Upper lobe of right lung (tissue), 1 donor: ENCODE measurements at regions not wholly inside any gene's neighbourhood (a gene's known extent, or its start where the extent isn't known, plus 50 kb on each side); places are given as distances from the start of the nearest gene placed in this dataset.

ENCODE experiments used
- ATAC-seq: fragments of 200-7000 bp; cut with Tn5 transposase; one replicate; pipeline ENCODE4 v1.9.1; 2020; ENCODE audit warnings: mild to moderate bottlenecking, moderate library complexity
- DNase-seq: peaks from one replicate; pipeline ENCODE4 v3.0.0-alpha.2; 2020
- H3K27ac ChIP-seq: fragments of 200-600 bp; one replicate; pipeline ENCODE4 v1.8.0; 2022
- H3K27me3 ChIP-seq: fragments of 200-600 bp; one replicate; pipeline ENCODE4 v1.8.0; 2022; ENCODE audit warnings: mild to moderate bottlenecking
- H3K36me3 ChIP-seq: fragments of 200-600 bp; one replicate; pipeline ENCODE4 v1.8.0; 2022
- H3K4me1 ChIP-seq: fragments of 200-600 bp; one replicate; pipeline ENCODE4 v1.8.0; 2022
- H3K4me3 ChIP-seq: fragments of 200-600 bp; one replicate; pipeline ENCODE4 v1.8.0; 2022; ENCODE audit warnings: mild to moderate bottlenecking
- H3K9me3 ChIP-seq: fragments of 200-600 bp; one replicate; pipeline ENCODE4 v1.8.0; 2022
- intact Hi-C: fragments of 100-400 bp; cut with DNase I; formaldehyde crosslinking; loops from one replicate; pipeline ENCODE4 v1.11.0; 2022
- TF ChIP-seq, protein P1 (sequence below): fragments of 200-600 bp; IDR thresholded peaks from one replicate; pipeline ENCODE4 v1.8.0; 2022; ENCODE audit warnings: antibody characterized with exemption
- donor health status: DM: no; HTN: yes; CAD: no; lungs with severe emphysema.

DNA sequence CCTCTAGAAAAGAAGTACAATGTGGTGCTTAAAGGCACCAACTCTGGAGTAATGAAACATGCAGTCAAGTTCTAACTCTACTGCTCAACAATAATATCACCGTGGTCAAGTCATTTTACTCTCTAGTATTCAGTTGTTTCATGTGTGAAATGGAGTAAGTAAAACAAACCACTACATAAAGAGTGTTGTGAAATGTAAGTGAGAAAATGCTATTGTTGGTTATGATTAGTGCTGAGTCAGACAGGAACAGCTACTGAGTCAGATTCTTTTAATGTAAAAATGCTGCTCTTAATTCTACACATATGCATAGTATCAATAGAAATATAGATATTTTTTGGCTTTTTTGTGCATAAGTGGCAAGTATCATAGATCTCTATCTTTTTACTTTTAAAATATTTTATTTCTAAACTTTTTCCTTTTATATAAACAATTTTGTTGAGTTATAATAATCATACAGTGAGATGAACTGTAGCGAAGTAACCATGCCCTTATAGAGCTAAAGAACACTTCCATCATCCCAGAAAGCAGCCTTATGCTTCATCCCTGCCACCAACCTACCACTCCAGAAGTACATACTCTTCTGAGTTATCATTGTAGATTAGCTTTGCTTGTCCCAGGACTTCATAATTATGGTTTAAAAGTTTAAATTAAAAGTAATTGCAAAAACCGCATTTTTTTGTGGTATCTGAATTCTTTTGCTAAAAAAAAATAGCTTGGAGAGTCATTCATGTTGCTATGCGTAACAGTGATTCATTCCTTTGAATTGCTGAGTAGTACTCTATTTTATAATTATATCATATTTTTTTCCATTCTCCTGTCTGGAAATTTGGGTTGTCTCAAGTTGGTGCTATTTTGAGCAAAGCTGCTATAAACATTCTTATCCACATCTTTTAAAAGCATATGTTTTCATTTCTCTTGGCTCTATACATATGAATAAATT is 548.2 kb upstream of the CLINT1 start:
- intact Hi-C loops = no loop called here
- DNase-seq (no peak), ATAC-seq (no peak)
- no peaks in the 10 kb centered on the region for H3K4me1 ChIP-seq
- no peak overlapping the region for H3K4me3 ChIP-seq
- H3K36me3 ChIP-seq = no peaks in the 10 kb centered on the region
- H3K9me3 ChIP-seq = peaks cover 5% of the 10 kb centered on the region
- no peak overlapping the region for H3K27ac ChIP-seq
- H3K27me3 ChIP-seq = no peaks in the 10 kb centered on the region
- TF ChIP-seq, protein P1, sequence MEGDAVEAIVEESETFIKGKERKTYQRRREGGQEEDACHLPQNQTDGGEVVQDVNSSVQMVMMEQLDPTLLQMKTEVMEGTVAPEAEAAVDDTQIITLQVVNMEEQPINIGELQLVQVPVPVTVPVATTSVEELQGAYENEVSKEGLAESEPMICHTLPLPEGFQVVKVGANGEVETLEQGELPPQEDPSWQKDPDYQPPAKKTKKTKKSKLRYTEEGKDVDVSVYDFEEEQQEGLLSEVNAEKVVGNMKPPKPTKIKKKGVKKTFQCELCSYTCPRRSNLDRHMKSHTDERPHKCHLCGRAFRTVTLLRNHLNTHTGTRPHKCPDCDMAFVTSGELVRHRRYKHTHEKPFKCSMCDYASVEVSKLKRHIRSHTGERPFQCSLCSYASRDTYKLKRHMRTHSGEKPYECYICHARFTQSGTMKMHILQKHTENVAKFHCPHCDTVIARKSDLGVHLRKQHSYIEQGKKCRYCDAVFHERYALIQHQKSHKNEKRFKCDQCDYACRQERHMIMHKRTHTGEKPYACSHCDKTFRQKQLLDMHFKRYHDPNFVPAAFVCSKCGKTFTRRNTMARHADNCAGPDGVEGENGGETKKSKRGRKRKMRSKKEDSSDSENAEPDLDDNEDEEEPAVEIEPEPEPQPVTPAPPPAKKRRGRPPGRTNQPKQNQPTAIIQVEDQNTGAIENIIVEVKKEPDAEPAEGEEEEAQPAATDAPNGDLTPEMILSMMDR = no peak

DNA sequence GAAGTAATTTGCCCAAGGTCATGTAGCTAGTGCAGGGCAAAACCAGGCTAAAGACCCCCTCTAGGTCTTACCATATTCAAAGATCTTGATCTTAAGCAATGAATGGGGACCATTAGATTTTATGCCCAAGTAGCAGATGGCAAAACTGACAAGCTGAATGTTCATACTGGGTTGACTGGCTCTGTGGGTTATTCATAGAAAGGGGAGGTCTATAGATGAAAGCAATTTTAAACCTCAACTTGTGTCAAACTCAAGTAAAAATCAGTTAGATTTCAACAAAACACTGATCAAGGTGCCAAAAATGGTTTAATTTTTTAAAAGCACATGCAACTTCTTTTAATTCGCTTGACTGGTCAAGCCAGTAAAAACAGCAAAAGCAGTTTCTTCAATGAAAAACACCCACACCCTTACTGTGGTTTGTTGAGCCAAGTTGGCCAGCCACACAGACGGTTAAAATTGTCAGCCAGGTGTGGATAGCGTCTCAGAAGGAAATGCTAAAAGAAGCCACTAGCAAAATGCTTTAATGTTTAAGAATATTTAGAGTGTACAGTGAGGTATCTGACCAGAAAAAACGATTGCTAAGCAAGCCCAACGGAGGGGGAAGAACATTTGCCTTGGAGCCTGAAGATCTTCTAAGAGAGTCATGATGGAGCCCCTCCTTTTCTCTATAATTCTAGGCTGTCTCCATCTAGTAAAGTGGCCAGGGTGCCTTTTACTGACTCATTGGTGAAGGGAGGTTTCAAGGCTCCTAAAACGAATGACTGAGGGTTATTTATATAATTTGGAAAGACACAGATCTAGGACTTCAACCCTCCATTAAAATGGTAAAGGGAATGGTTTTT is 539.6 kb upstream of the CLINT1 start:
- DNase-seq = no peak
- Histone ChIP-seq H3K36me3 (no peaks in the 10 kb centered on the region), H3K27ac (no peak overlapping the region), H3K9me3 (peaks cover 3% of the 10 kb centered on the region), H3K27me3 (no peaks in the 10 kb centered on the region), H3K4me3 (no peak overlapping the region), H3K4me1 (no peaks in the 10 kb centered on the region)
- ATAC-seq = no peak
- TF ChIP-seq, protein P1 = no peak
- intact Hi-C loops = no loop called here

DNA sequence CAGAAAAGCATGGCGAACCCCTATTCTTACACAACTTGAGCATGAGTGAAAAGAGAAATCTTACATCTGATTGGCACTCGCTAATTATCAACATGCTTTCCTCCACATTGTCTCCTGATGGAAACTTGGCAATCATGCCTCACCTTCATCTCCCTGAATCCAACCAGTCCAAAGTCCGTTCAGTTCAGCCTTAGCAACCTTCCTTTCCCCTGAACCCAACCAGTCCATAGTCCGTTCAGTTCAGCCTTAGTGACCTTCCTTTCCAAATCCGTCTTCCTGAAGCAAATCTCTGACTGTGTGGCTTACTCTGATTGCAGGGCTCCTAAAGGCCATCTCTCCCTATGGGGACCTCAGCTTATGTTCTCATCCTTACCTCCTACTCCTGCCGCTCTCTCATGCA is 538.3 kb upstream of the CLINT1 start:
- H3K9me3 ChIP-seq = no peaks in the 10 kb centered on the region
- no peaks in the 10 kb centered on the region for H3K4me1 ChIP-seq
- H3K27ac ChIP-seq = no peak overlapping the region
- ATAC-seq (no peak), DNase-seq (no peak)
- H3K36me3 ChIP-seq = no peaks in the 10 kb centered on the region
- intact Hi-C loops = no loop called here
- H3K27me3 ChIP-seq = no peaks in the 10 kb centered on the region
- TF ChIP-seq, protein P1 = no peak
- no peak overlapping the region for H3K4me3 ChIP-seq

DNA sequence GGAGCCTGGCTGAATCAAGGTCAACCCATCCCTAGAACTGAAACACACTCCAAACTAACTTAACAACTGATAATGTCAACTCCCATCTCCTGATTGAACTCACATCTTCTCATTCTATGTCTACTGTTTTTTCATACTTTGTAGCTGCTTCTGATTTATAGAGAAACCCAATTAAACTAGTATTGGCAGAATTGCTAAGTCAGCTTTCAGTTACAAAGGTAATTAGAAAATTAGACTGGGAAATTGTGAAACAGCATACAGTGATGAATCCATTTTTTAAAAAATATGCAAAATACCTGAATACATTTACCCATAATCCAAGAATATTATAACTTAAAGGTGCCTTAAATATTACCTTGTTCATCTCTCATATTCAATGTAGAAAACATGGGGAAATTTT is 535.2 kb upstream of the CLINT1 start:
- ATAC-seq (no peak), DNase-seq (no peak)
- no peak overlapping the region for H3K27ac ChIP-seq
- intact Hi-C loops = no loop called here
- no peaks in the 10 kb centered on the region for H3K9me3 ChIP-seq
- no peaks in the 10 kb centered on the region for H3K27me3 ChIP-seq
- no peaks in the 10 kb centered on the region for H3K4me1 ChIP-seq
- TF ChIP-seq, protein P1 = no peak
- no peak overlapping the region for H3K4me3 ChIP-seq
- H3K36me3 ChIP-seq = no peaks in the 10 kb centered on the region

DNA sequence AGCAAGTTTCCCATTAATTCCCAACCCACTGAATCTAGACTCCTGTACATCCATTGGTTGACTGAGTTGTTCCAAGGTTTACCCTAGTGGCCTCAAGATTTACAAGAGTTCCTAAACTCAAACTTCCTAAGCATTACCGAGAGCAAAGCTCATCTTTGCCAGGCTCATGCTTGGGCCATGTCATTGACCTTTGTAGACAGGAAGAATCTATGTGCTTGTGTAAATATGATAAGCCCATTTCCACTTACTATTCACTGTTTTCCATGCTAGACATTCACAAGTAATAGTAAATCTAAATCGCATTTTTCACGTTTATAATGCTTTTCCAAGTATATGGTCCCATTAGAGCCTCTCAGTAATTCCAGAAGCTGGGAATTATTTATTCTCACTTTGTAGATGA is 534.5 kb upstream of the CLINT1 start:
- intact Hi-C loops = no loop called here
- no peak overlapping the region for H3K27ac ChIP-seq
- TF ChIP-seq, protein P1 = no peak
- H3K4me1 ChIP-seq = no peaks in the 10 kb centered on the region
- no peak overlapping the region for H3K4me3 ChIP-seq
- H3K36me3 ChIP-seq = no peaks in the 10 kb centered on the region
- ATAC-seq = no peak
- H3K27me3 ChIP-seq = no peaks in the 10 kb centered on the region
- H3K9me3 ChIP-seq = no peaks in the 10 kb centered on the region
- DNase-seq = no peak
